ENCODE measurements at regions not wholly inside any gene's neighbourhood (a gene's known extent, or its start where the extent isn't known, plus 50 kb on each side); places are given as distances from the start of the nearest gene placed in this dataset.

GRCh38 chr1:40927781-40928180 lies 51.7 kb upstream of the CTPS1 start:
- Histone ChIP-seq H3K4me3 (ENCODE audit: low read length) (no peak overlapping the region), H3K36me3 (ENCODE audit: insufficient read depth, low read length) (no peaks in the 10 kb centered on the region), H3K27ac (ENCODE audit: low read depth, low read length) (no peak overlapping the region), H3K9me3 (ENCODE audit: insufficient read depth, low read depth, low read length) (no peaks in the 10 kb centered on the region), H3K9ac (ENCODE audit: low read depth, low read length) (no peak overlapping the region), H3K27me3 (ENCODE audit: insufficient read depth, low read length) (no peaks in the 10 kb centered on the region), H3K4me1 (ENCODE audit: insufficient read depth, low read length) (peaks cover 4% of the 10 kb centered on the region)
- 97% methylated on average over 4 of the region's 4 CpGs for WGBS

- Histone ChIP-seq H3K27ac (ENCODE audit: low read depth, low read length) (no peak overlapping the region), H3K9ac (ENCODE audit: low read depth, low read length) (no peak overlapping the region), H3K36me3 (ENCODE audit: insufficient read depth, low read length) (no peaks in the 10 kb centered on the region), H3K9me3 (ENCODE audit: insufficient read depth, low read depth, low read length) (no peaks in the 10 kb centered on the region), H3K4me3 (ENCODE audit: low read length) (no peak overlapping the region), H3K4me1 (ENCODE audit: insufficient read depth, low read length) (peaks cover 4% of the 10 kb centered on the region), H3K27me3 (ENCODE audit: insufficient read depth, low read length) (no peaks in the 10 kb centered on the region)
- 94% methylated on average over 2 of the region's 2 CpGs for WGBS
These were observed 50.8 kb upstream of the CTPS1 start for GRCh38 chr1:40928699-40929098.

- Histone ChIP-seq H3K4me3 (ENCODE audit: low read length) (no peak overlapping the region), H3K36me3 (ENCODE audit: insufficient read depth, low read length) (no peaks in the 10 kb centered on the region), H3K9ac (ENCODE audit: low read depth, low read length) (no peak overlapping the region), H3K9me3 (ENCODE audit: insufficient read depth, low read depth, low read length) (no peaks in the 10 kb centered on the region), H3K27me3 (ENCODE audit: insufficient read depth, low read length) (no peaks in the 10 kb centered on the region), H3K4me1 (ENCODE audit: insufficient read depth, low read length) (peaks cover 4% of the 10 kb centered on the region), H3K27ac (ENCODE audit: low read depth, low read length) (no peak overlapping the region)
- WGBS = 74% methylated on average over 1 of the region's 1 CpG
These were observed 50.3 kb upstream of the CTPS1 start for GRCh38 chr1:40929155-40929554.
